Left lung (tissue), 4 donors: ENCODE measurements at regions not wholly inside any gene's neighbourhood (a gene's known extent, or its start where the extent isn't known, plus 50 kb on each side); places are given as distances from the start of the nearest gene placed in this dataset.

Experiments used
- ATAC-seq: fragments of 200-7000 bp; cut with Tn5 transposase; one replicate; pipeline ENCODE4 v1.9.1; 2020; ENCODE audit warnings: moderate library complexity
- DNase-seq, 4 donors: peaks; one replicate each; pipeline ENCODE4 v3.0.0-alpha.2; 2013 to 2020
- H3K27ac ChIP-seq, 2 donors: fragments of 200-600 bp; sonication (generic) in 1 of 2; one replicate each; pipeline versions ENCODE4 v1.5.0 to v1.8.0; 2020 to 2021
- H3K27me3 ChIP-seq, 2 donors: fragments of 200-600 bp; sonication (generic) in 1 of 2; one replicate each; pipeline versions ENCODE4 v1.5.0 to v1.8.0; 2020 to 2021
- H3K36me3 ChIP-seq, 2 donors: fragments of 200-600 bp; sonication (generic) in 1 of 2; one replicate each; pipeline versions ENCODE4 v1.5.0 to v1.8.0; 2020 to 2021
- H3K4me1 ChIP-seq, 2 donors: fragments of 200-600 bp; one replicate each; pipeline ENCODE4 v1.8.0; 2021
- H3K4me3 ChIP-seq, 2 donors: fragments of 200-600 bp; sonication (generic) in 1 of 2; one replicate each; pipeline versions ENCODE4 v1.5.0 to v1.8.0; 2020 to 2021; ENCODE audit warnings: mild to moderate bottlenecking in 1 of 2
- H3K9me3 ChIP-seq, 2 donors: fragments of 200-600 bp; sonication (generic) in 1 of 2; one replicate each; pipeline versions ENCODE4 v1.5.0 to v1.8.0; 2020 to 2021
- CTCF ChIP-seq, 2 donors: fragments of 200-600 bp; sonication (generic) in 1 of 2; IDR thresholded peaks; one replicate each; pipeline versions ENCODE4 v1.5.0 to v1.8.0; 2021; ENCODE audit warnings: antibody characterized with exemption in 2 of 2
- intact Hi-C, 2 donors: fragments of 100-400 bp; cut with DNase I; formaldehyde crosslinking; loops; one replicate each; pipeline versions ENCODE4 v1.11.2 to v1.14.2; 2022
- donor health status: DM: no; HTN: yes; CAD: no.
- donor health status: DM: no; HTN: no; CAD: no.

DNA sequence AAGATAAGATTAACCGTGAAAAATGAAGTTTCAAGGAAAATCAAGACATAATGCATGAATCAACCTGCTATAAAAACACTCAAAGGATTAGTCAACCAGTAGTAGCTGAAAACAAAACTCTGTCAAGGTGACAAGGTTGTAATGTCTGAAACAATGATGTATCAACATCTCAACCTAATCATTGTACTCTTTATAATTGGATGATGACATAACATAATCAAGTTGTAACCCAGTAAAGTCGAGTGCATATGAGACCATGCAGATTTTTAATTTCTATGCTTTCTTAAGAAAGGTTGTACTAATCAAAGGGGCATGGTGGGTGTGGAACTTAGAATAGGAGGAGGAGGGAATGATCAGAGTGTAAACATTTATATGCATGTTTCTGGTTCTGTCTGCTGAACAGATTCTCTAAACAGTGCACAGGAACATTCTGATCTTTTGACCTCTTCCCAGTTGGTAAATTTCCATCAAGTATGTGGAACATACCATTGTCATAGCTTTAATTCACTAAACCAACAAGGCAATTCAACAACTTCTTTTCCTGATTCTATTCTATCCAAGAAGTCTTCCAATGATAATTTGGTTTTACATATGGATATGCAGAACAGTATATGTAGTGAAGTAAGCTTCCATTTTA lies 253.7 kb downstream of the TTC6 start:
- Histone ChIP-seq H3K27ac (no peak overlapping the region), H3K27me3 (no peaks in the 10 kb centered on the region), H3K4me3 (no peak overlapping the region), H3K9me3 (no peaks in the 10 kb centered on the region), H3K36me3 (no peaks in the 10 kb centered on the region), H3K4me1 (no peaks in the 10 kb centered on the region)
- no peak for ATAC-seq
- DNase-seq: no peak
- intact Hi-C loops: no loop called here
- no peak for TF ChIP-seq CTCF (IDR thresholded peaks at IDR 0.05)

DNA sequence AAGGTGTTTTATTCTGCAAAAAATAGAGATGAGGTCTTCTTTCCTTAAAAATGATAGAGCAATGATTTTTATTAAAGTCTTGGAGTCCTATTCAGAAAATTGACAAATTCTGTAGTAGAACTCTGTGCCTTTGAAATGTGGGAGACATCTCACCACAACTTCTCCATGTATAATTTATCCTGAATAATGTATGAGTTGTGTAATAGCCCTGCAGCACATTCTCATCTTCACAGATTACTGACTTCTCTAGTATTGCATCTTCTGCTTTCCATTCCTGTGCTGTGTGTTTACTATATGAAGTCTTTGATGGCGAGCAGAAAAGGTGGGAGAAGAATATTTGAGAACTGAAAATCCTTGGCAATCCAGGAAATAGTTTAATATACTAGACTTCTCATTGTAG lies 255.6 kb downstream of the TTC6 start:
- DNase-seq (no peak), ATAC-seq (no peak)
- H3K9me3 ChIP-seq: no peaks in the 10 kb centered on the region
- no peaks in the 10 kb centered on the region for H3K27me3 ChIP-seq
- no peaks in the 10 kb centered on the region for H3K36me3 ChIP-seq
- intact Hi-C loops: no loop called here
- no peak overlapping the region for H3K4me3 ChIP-seq
- TF ChIP-seq CTCF (IDR thresholded peaks at IDR 0.05): no peak
- no peak overlapping the region for H3K27ac ChIP-seq
- no peaks in the 10 kb centered on the region for H3K4me1 ChIP-seq

- no peak for TF ChIP-seq CTCF (IDR thresholded peaks at IDR 0.05)
- H3K27me3 ChIP-seq: no peaks in the 10 kb centered on the region
- no peaks in the 10 kb centered on the region for H3K4me1 ChIP-seq
- ATAC-seq: no peak
- H3K9me3 ChIP-seq: no peaks in the 10 kb centered on the region
- intact Hi-C loops: no loop called here
- peak in 2 of 4 donors; percentile 25 to 46 for DNase-seq
- H3K27ac ChIP-seq: no peak overlapping the region
- no peak overlapping the region for H3K4me3 ChIP-seq
- no peaks in the 10 kb centered on the region for H3K36me3 ChIP-seq
Measured at GRCh38 chr14:37855871-37856270, 260.4 kb downstream of the TTC6 start.

- DNase-seq: no peak
- no peak for TF ChIP-seq CTCF (IDR thresholded peaks at IDR 0.05)
- no peak for ATAC-seq
- H3K27me3 ChIP-seq: no peaks in the 10 kb centered on the region
- no peaks in the 10 kb centered on the region for H3K36me3 ChIP-seq
- intact Hi-C loops: no loop called here
- H3K9me3 ChIP-seq: no peaks in the 10 kb centered on the region
- no peaks in the 10 kb centered on the region for H3K4me1 ChIP-seq
- no peak overlapping the region for H3K4me3 ChIP-seq
- H3K27ac ChIP-seq: no peak overlapping the region
Measured at GRCh38 chr14:37857774-37858266, 262.4 kb downstream of the TTC6 start.

GRCh38 chr14:37858733-37859132 lies 263.3 kb downstream of the TTC6 start:
- intact Hi-C loops: no loop called here
- Histone ChIP-seq H3K4me3 (no peak overlapping the region), H3K36me3 (no peaks in the 10 kb centered on the region), H3K9me3 (no peaks in the 10 kb centered on the region), H3K27ac (no peak overlapping the region), H3K4me1 (no peaks in the 10 kb centered on the region), H3K27me3 (no peaks in the 10 kb centered on the region)
- ATAC-seq: no peak
- DNase-seq: no peak
- TF ChIP-seq CTCF (IDR thresholded peaks at IDR 0.05): no peak
